ENCODE measurements at regions not wholly inside any gene's neighbourhood (a gene's known extent, or its start where the extent isn't known, plus 50 kb on each side); places are given as distances from the start of the nearest gene placed in this dataset.

- CTCF ChIA-PET = no interaction called here
- DNase-seq = no peak
- Mint-ChIP-seq H3K36me3 (no peaks in the 10 kb centered on the region), H3K4me3 (no peak overlapping the region), H3K27me3 (no peaks in the 10 kb centered on the region), H3K27ac (no peak overlapping the region), H3K4me1 (no peaks in the 10 kb centered on the region), H3K9me3 (peaks cover 2% of the 10 kb centered on the region)
Observed at GRCh38 chr3:178367817-178368617, 168.2 kb upstream of the KCNMB2 start.

- H3K36me3 Mint-ChIP-seq = no peaks in the 10 kb centered on the region
- DNase-seq = no peak
- no peaks in the 10 kb centered on the region for H3K4me1 Mint-ChIP-seq
- H3K27me3 Mint-ChIP-seq = no peaks in the 10 kb centered on the region
- H3K9me3 Mint-ChIP-seq = no peaks in the 10 kb centered on the region
- no peak overlapping the region for H3K4me3 Mint-ChIP-seq
- CTCF ChIA-PET = no interaction called here
- H3K27ac Mint-ChIP-seq = no peak overlapping the region
Observed at GRCh38 chr3:178369006-178369405, 167.2 kb upstream of the KCNMB2 start.

DNA sequence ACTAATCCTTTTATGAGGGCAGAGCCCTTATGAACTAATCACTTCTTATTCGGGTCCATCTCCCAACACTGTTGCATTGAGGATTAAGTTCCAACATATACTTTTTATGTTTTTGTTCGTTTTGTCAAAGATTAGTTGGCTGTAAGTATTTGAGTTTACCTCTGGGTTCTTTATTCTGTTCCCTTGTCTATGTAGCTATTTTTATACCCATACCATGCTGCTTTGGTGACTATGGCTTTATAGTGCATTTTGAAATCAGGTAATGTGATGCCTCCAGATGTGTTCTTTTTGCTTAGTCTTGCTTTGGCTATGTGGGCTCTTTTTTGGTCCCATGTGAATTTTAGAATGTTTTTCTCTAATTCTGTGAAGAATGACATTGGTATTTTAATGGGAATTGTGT, 166.4 kb upstream of the KCNMB2 start:
- no peaks in the 10 kb centered on the region for H3K27me3 Mint-ChIP-seq
- no peak overlapping the region for H3K27ac Mint-ChIP-seq
- H3K4me1 Mint-ChIP-seq = no peaks in the 10 kb centered on the region
- CTCF ChIA-PET = no interaction called here
- H3K9me3 Mint-ChIP-seq = no peaks in the 10 kb centered on the region
- H3K36me3 Mint-ChIP-seq = no peaks in the 10 kb centered on the region
- no peak overlapping the region for H3K4me3 Mint-ChIP-seq
- no peak for DNase-seq

DNA sequence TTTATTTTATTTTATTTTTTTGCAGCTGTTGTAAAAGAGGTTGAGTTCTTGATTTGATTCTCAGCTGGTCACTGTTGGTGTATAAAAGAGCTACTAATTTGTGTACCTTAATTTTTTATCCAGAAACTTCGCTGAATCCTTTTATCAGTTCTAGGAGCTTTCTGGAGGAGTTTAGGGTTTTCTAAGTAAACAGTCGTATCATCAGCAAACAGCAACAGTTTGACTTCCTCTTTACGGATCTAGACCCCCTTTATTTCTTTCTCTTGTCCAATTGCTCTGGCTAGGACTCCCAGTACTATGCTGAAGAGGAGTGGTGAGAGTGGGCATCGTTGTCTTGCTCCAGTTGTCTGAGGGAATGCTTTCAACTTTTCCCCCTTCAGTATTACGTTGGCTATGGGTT, 165.8 kb upstream of the KCNMB2 start:
- Mint-ChIP-seq H3K4me3 (no peak overlapping the region), H3K9me3 (no peaks in the 10 kb centered on the region), H3K27me3 (no peaks in the 10 kb centered on the region), H3K36me3 (no peaks in the 10 kb centered on the region), H3K4me1 (no peaks in the 10 kb centered on the region), H3K27ac (no peak overlapping the region)
- no peak for DNase-seq
- CTCF ChIA-PET = no interaction called here

GRCh38 chr3:178381555-178381954, 154.7 kb upstream of the KCNMB2 start:
- DNase-seq = no peak
- H3K9me3 Mint-ChIP-seq = no peaks in the 10 kb centered on the region
- H3K27ac Mint-ChIP-seq = no peak overlapping the region
- no peaks in the 10 kb centered on the region for H3K4me1 Mint-ChIP-seq
- H3K27me3 Mint-ChIP-seq = no peaks in the 10 kb centered on the region
- CTCF ChIA-PET = no interaction called here
- no peak overlapping the region for H3K4me3 Mint-ChIP-seq
- H3K36me3 Mint-ChIP-seq = no peaks in the 10 kb centered on the region

DNA sequence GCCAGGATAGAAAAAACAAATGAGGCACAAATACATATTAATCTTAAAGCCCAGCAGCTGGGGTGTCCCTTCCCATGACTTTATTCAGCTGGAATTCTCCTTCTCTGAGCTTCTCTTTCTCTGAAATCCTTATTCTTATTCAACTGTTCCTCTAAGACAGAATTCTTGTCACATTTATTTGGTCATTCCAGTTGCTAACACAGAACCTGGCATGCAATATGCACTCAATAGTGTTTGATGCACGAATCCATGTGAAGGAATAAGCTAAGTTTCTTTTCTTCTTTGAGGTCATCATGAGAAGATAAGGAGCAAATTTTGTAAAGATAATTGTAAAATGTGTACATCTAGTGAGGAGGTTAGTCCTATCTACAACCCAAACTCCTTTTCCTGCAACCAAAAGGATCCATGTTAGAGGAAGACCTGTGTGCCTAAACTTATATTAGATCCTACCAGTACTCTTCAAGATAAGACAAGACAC, 154.2 kb upstream of the KCNMB2 start:
- CTCF ChIA-PET = no interaction called here
- H3K4me3 Mint-ChIP-seq = no peak overlapping the region
- H3K36me3 Mint-ChIP-seq = no peaks in the 10 kb centered on the region
- no peaks in the 10 kb centered on the region for H3K9me3 Mint-ChIP-seq
- H3K4me1 Mint-ChIP-seq = no peaks in the 10 kb centered on the region
- DNase-seq = no peak
- no peak overlapping the region for H3K27ac Mint-ChIP-seq
- H3K27me3 Mint-ChIP-seq = no peaks in the 10 kb centered on the region

- CTCF ChIA-PET = no interaction called here
Observed at GRCh38 chr3:178382449-178383061, 153.7 kb upstream of the KCNMB2 start.

GRCh38 chr3:178384321-178385230, 151.7 kb upstream of the KCNMB2 start:
- H3K27ac Mint-ChIP-seq = no peak overlapping the region
- H3K36me3 Mint-ChIP-seq = no peaks in the 10 kb centered on the region
- H3K27me3 Mint-ChIP-seq = no peaks in the 10 kb centered on the region
- H3K4me1 Mint-ChIP-seq = no peaks in the 10 kb centered on the region
- H3K9me3 Mint-ChIP-seq = no peaks in the 10 kb centered on the region
- CTCF ChIA-PET = interaction anchor here (1.2 kb wide), 1 partner anchor 1512 kb away, joined by 4 read pairs; no protein-coding TSS in a partner anchor
- DNase-seq = no peak
- H3K4me3 Mint-ChIP-seq = no peak overlapping the region

More at GRCh38 chr3:178382449-178383061, 153.7 kb upstream of the KCNMB2 start:
- no peak overlapping the region for H3K4me3 Mint-ChIP-seq
- H3K27ac Mint-ChIP-seq = no peak overlapping the region
- H3K4me1 Mint-ChIP-seq = no peaks in the 10 kb centered on the region
- H3K36me3 Mint-ChIP-seq = no peaks in the 10 kb centered on the region
- no peaks in the 10 kb centered on the region for H3K9me3 Mint-ChIP-seq
- DNase-seq = no peak
- H3K27me3 Mint-ChIP-seq = no peaks in the 10 kb centered on the region

- Mint-ChIP-seq H3K4me3 (no peak overlapping the region), H3K4me1 (no peaks in the 10 kb centered on the region), H3K36me3 (no peaks in the 10 kb centered on the region), H3K27ac (no peak overlapping the region), H3K27me3 (no peaks in the 10 kb centered on the region), H3K9me3 (no peaks in the 10 kb centered on the region)
- DNase-seq = peak; percentile 21
- CTCF ChIA-PET = interaction anchor here (1.2 kb wide), 1 partner anchor 1513 kb away, joined by 4 read pairs; no protein-coding TSS in a partner anchor
Observed at GRCh38 chr3:178385280-178385952, 150.8 kb upstream of the KCNMB2 start.

DNA sequence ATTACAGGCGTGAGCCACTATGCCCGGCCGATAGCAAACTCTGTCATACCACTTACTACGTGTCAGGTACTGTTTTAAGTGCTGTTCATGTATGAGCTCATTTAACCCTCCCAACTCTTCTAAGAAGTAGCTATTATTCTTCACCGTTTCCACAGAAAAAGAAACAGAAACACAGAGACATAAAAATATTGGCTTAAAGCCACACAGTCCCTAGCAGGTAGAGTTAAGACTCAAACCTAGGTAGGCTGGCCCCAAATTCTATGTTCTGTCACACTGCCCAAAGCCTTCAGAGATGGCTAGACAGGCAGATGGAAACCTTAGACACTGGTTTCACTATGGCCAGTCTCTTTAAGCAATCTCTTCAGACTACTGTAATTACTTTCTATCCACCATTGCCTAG, 149.8 kb upstream of the KCNMB2 start:
- H3K4me3 Mint-ChIP-seq = no peak overlapping the region
- CTCF ChIA-PET = no interaction called here
- no peaks in the 10 kb centered on the region for H3K36me3 Mint-ChIP-seq
- H3K9me3 Mint-ChIP-seq = no peaks in the 10 kb centered on the region
- H3K27ac Mint-ChIP-seq = no peak overlapping the region
- H3K4me1 Mint-ChIP-seq = no peaks in the 10 kb centered on the region
- DNase-seq = no peak
- no peaks in the 10 kb centered on the region for H3K27me3 Mint-ChIP-seq

DNA sequence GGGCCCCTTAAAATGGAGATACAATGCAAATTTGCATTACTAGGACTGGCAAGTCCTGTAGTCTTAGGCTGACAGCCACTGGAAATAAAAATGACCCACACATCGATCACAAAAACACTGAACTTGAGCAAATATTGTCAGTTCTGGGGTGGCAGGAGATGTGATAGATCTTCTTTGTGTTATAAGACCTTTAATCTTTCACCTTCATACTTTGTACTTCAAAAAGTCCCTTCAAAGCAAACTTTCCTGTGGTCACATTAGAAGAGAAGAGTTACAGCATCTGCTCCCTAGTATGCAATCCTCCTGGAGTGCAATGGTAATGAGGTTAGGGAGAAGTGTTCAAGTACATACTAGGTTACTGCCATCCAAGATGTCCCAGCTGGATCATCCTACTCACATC, 149.4 kb upstream of the KCNMB2 start:
- Mint-ChIP-seq H3K27me3 (no peaks in the 10 kb centered on the region), H3K36me3 (no peaks in the 10 kb centered on the region), H3K4me1 (no peaks in the 10 kb centered on the region)

GRCh38 chr3:178388473-178388872, 147.8 kb upstream of the KCNMB2 start:
- Mint-ChIP-seq H3K27ac (no peak overlapping the region), H3K27me3 (no peaks in the 10 kb centered on the region), H3K36me3 (no peaks in the 10 kb centered on the region)

More for the DNA sequence above, 149.4 kb upstream of the KCNMB2 start:
- no peak overlapping the region for H3K4me3 Mint-ChIP-seq
- H3K27ac Mint-ChIP-seq = no peak overlapping the region
- CTCF ChIA-PET = no interaction called here
- H3K9me3 Mint-ChIP-seq = no peaks in the 10 kb centered on the region
- no peak for DNase-seq

GRCh38 chr3:178389258-178389657, 147.0 kb upstream of the KCNMB2 start:
- Mint-ChIP-seq H3K27ac (no peak overlapping the region), H3K36me3 (no peaks in the 10 kb centered on the region), H3K27me3 (no peaks in the 10 kb centered on the region), H3K4me3 (no peak overlapping the region), H3K4me1 (no peaks in the 10 kb centered on the region), H3K9me3 (no peaks in the 10 kb centered on the region)
- DNase-seq = no peak
- CTCF ChIA-PET = no interaction called here

More at GRCh38 chr3:178388473-178388872, 147.8 kb upstream of the KCNMB2 start:
- no peaks in the 10 kb centered on the region for H3K9me3 Mint-ChIP-seq
- H3K4me1 Mint-ChIP-seq = no peaks in the 10 kb centered on the region
- DNase-seq = no peak
- CTCF ChIA-PET = no interaction called here
- H3K4me3 Mint-ChIP-seq = no peak overlapping the region

DNA sequence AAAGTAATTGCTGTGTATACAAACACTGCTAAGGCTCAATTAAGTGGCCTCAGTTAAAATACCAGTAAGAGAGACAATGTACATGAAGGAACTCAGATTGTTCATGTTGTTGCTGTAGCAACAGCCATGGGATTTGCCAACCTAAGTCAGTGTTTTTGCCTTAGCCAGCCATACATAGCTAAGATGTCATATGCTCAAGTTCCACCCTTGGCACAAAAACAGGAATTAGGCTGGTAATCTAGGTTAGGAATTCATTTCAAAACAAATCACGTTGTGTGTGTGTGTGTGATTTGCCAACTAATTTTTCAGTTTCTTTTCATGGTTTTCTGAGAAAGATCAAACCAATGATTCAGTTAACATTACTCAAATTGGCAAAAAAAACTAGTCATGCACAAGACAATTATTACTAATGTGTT, 143.7 kb upstream of the KCNMB2 start:
- no peaks in the 10 kb centered on the region for H3K4me1 Mint-ChIP-seq
- no peak for DNase-seq
- no peak overlapping the region for H3K4me3 Mint-ChIP-seq
- H3K9me3 Mint-ChIP-seq = no peaks in the 10 kb centered on the region
- H3K27ac Mint-ChIP-seq = no peak overlapping the region
- CTCF ChIA-PET = interaction anchor here (0.6 kb wide), 1 partner anchor 61 kb away, joined by 3 read pairs; no protein-coding TSS in a partner anchor
- no peaks in the 10 kb centered on the region for H3K36me3 Mint-ChIP-seq
- no peaks in the 10 kb centered on the region for H3K27me3 Mint-ChIP-seq
